ENCODE measurements at regions not wholly inside any gene's neighbourhood (a gene's known extent, or its start where the extent isn't known, plus 50 kb on each side); places are given as distances from the start of the nearest gene placed in this dataset.

GRCh38 chr3:40805456-40805855 lies 280.7 kb downstream of the ZNF621 start:
- Histone ChIP-seq H3K9me1 (ENCODE audit: control insufficient read depth, insufficient read depth, low read length) (no peaks in the 10 kb centered on the region), H2AFZ (ENCODE audit: low read depth, low read length) (no peak overlapping the region), H3K9me3 (replicated peaks; ENCODE audit: control insufficient read depth, insufficient read depth, low read depth, low read length) (no peaks in the 10 kb centered on the region), H3K27me3 (ENCODE audit: control insufficient read depth in 2 of 2, insufficient read depth in 2 of 2, low read length in 2 of 2) (no peaks in the 10 kb centered on the region), H3K79me2 (ENCODE audit: control insufficient read depth, insufficient read depth, low read length) (no peaks in the 10 kb centered on the region), H3K9ac (ENCODE audit: insufficient read depth in 1 of 2, low read depth in 2 of 2, low read length in 2 of 2) (no peak overlapping the region), H3K36me3 (ENCODE audit: control insufficient read depth, insufficient read depth, low read length) (no peaks in the 10 kb centered on the region), H3K4me1 (replicated peaks in 1 of 2; ENCODE audit: control insufficient read depth in 2 of 2, insufficient read depth in 2 of 2, low read length in 2 of 2) (no peaks in the 10 kb centered on the region), H3K4me2 (ENCODE audit: insufficient read depth, low read length) (no peak overlapping the region), H3K27ac (ENCODE audit: extremely low read depth, low read depth, low read length) (no peak overlapping the region), H3K4me3 (no peak overlapping the region), H4K20me1 (replicated peaks; ENCODE audit: control insufficient read depth, insufficient read depth, low read length) (no peaks in the 10 kb centered on the region)
- no peak for ATAC-seq
- no peak for DNase-seq (ENCODE audit: extremely low read depth in 1 of 4, low spot score in 3 of 4)
- ChIA-PET CTCF (ENCODE audit: low intra/inter-chr PET ratio) (interaction anchor here (0.8 kb wide), 1 partner anchor 19 kb away, joined by 3 read pairs; no protein-coding TSS in a partner anchor), POLR2A (no interaction called here)
- intact Hi-C loops (cut with micrococcal nuclease) (no loop called here), in situ Hi-C loops (cut with MboI) (no loop called here)
- WGBS (ENCODE audit: insufficient coverage, low coverage, missing lambda C conversion rate): 0% methylated on average over 2 of the region's 2 CpGs
- no peak for TF ChIP-seq RBM34 (IDR thresholded peaks at IDR 0.05; ENCODE audit: borderline replicate concordance, insufficient read depth, low read length)
- no peak for TF ChIP-seq TRIM28 (IDR thresholded peaks at IDR 0.05)
- no peak for TF ChIP-seq GABPB1 (CRISPR knock-in tag; IDR thresholded peaks at IDR 0.05)
- no peak for TF ChIP-seq MCM5 (IDR thresholded peaks at IDR 0.05; ENCODE audit: low read depth)
- TF ChIP-seq SMARCB1 (IDR thresholded peaks at IDR 0.05; ENCODE audit: insufficient read length, low read depth): no peak
- TF ChIP-seq TRIM25 (IDR thresholded peaks at IDR 0.05; ENCODE audit: borderline replicate concordance): no peak
- no peak for TF ChIP-seq KAT8 (IDR thresholded peaks at IDR 0.05; ENCODE audit: low read depth)
- TF ChIP-seq NRF1 (conservative IDR thresholded peaks at IDR 0.05 in 1 of 2, IDR thresholded peaks at IDR 0.05 in 1 of 2): no peak
- TF ChIP-seq SMAD1 (IDR thresholded peaks at IDR 0.05; ENCODE audit: low read depth, low read length, partially characterized antibody): no peak
- TF ChIP-seq CBX3 (IDR thresholded peaks at IDR 0.05; ENCODE audit: borderline replicate concordance in 1 of 2, low read length in 2 of 2): no peak
- TF ChIP-seq ZSCAN32 (CRISPR knock-in tag; IDR thresholded peaks at IDR 0.05): no peak
- no peak for TF ChIP-seq SNRNP70 (optimal IDR thresholded peaks at IDR 0.05; ENCODE audit: low read depth, low read length)
- no peak for TF ChIP-seq ZEB2 (IDR thresholded peaks at IDR 0.05)
- TF ChIP-seq ATF7 (IDR thresholded peaks at IDR 0.05): no peak
- TF ChIP-seq ZNF668 (CRISPR knock-in tag; IDR thresholded peaks at IDR 0.05): no peak
- TF ChIP-seq PHF8 (IDR thresholded peaks at IDR 0.05; ENCODE audit: borderline replicate concordance, low read length): no peak
- no peak for TF ChIP-seq ZNF121 (CRISPR knock-in tag; conservative IDR thresholded peaks at IDR 0.05)
- no TSS peak for BruUV-seq (replicated peaks)
- FAIRE-seq: no peak
